ENCODE measurements at regions not wholly inside any gene's neighbourhood (a gene's known extent, or its start where the extent isn't known, plus 50 kb on each side); places are given as distances from the start of the nearest gene placed in this dataset.

DNA sequence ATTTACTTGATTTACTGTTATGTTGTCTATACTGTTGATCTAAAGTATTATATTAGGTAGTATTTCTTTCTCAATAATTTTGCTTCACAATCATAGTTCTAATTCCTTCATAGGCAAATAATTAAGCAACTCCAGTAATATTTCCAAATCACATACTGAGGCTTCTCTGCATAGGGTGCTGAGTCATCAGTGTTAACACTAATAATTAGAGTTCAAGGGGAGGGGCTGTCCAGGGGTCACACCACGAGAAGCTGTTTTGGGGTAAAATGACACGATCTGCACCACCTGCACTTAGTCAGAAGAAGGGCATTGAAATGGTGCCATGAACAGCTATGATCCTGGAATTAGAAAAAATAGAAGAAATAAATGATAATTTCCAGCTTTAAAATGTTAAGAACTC, 1230.9 kb upstream of the SLC10A2 start:
- no peak overlapping the region for H2AFZ ChIP-seq (replicated peaks; ENCODE audit: low read length, poor library complexity)
- H3K79me1 ChIP-seq (ENCODE audit: low read depth in 1 of 2, low read length in 2 of 2): no peaks in the 10 kb centered on the region
- no peak overlapping the region for H3K27ac ChIP-seq (ENCODE audit: insufficient read depth, low read length)
- no peak overlapping the region for H3K4me3 ChIP-seq (ENCODE audit: insufficient read depth, low read depth, low read length)
- ATAC-seq (ENCODE audit: low read depth): peak; percentile 57
- intact Hi-C loops (cut with micrococcal nuclease): loop anchor here (5.0 kb wide), 1 partner anchor 415 kb away; no protein-coding TSS in a partner anchor
- no peak overlapping the region for H2BK20ac ChIP-seq (ENCODE audit: low read depth, low read length)
- no peak for DNase-seq
- peaks cover 2% of the 10 kb centered on the region; the same call in 1 of the 2 replicates for H3K4me1 ChIP-seq (ENCODE audit: control insufficient read depth, insufficient read depth, low read length)
- H3K36me3 ChIP-seq (ENCODE audit: control insufficient read depth, insufficient read depth, low read length): no peaks in the 10 kb centered on the region
- no peak overlapping the region for H3K9ac ChIP-seq (ENCODE audit: low read depth, low read length)
- no peak overlapping the region for H2BK15ac ChIP-seq (ENCODE audit: low read depth, low read length)
- H2AK5ac ChIP-seq (ENCODE audit: low read depth, low read length): no peak overlapping the region
- no peak overlapping the region for H4K8ac ChIP-seq (ENCODE audit: low read depth in 2 of 2, low read length in 2 of 2)
- no peaks in the 10 kb centered on the region for H4K20me1 ChIP-seq (ENCODE audit: insufficient read depth, low read length)
- no peaks in the 10 kb centered on the region for H3K27me3 ChIP-seq (ENCODE audit: control insufficient read depth, insufficient read depth, low read length)
- ChIA-PET POLR2A (ENCODE audit: unreplicated experiment) (no interaction called here), CTCF (no interaction called here)
- no peak overlapping the region for H3K14ac ChIP-seq (replicated peaks; ENCODE audit: low read depth, low read length)
- no peak overlapping the region for H3K4ac ChIP-seq (ENCODE audit: low read depth, low read length)
- WGBS, 2 experiments (ENCODE audit: extremely low coverage in 2 of 2, insufficient read length in 1 of 2): 79% methylated on average over 2 of the region's 2 CpGs; no CpG with 5 or more reads in 1 of the 2 experiments
- dilution Hi-C loops (cut with HindIII; ENCODE audit: low sequenced_read_pairs, unreplicated experiment): no loop called here
- no peaks in the 10 kb centered on the region for H3K9me1 ChIP-seq (ENCODE audit: insufficient read depth, low read length)
- H2AK9ac ChIP-seq (replicated peaks; ENCODE audit: low read depth, low read length, poor library complexity): no peak overlapping the region
- no peak overlapping the region for H3K56ac ChIP-seq (ENCODE audit: extremely low read depth, insufficient read depth, low read length)
- H4K91ac ChIP-seq (ENCODE audit: insufficient read depth, low read depth, low read length): no peak overlapping the region
- TF ChIP-seq MAFK (IDR thresholded peaks at IDR 0.05; ENCODE audit: low read depth, low read length): peak; percentile 67
- TF ChIP-seq MXI1 (IDR thresholded peaks at IDR 0.05; ENCODE audit: borderline replicate concordance, low read depth, low read length): no peak
- TF ChIP-seq NFE2L2 (IDR thresholded peaks at IDR 0.05; ENCODE audit: low read depth, low read length): no peak
- TF ChIP-seq USF2 (IDR thresholded peaks at IDR 0.05; ENCODE audit: low read depth, low read length): no peak
- no peak for TF ChIP-seq POLR2A (IDR thresholded peaks at IDR 0.05; ENCODE audit: low read depth, low read length)
- TF ChIP-seq FOS (IDR thresholded peaks at IDR 0.05; ENCODE audit: low read depth, low read length): no peak
- TF ChIP-seq SMC3 (IDR thresholded peaks at IDR 0.05; ENCODE audit: low read depth, low read length): no peak
- no peak overlapping the region for H2BK5ac ChIP-seq (ENCODE audit: low read depth, low read length, poor library complexity, severe bottlenecking)
- no peak overlapping the region for H3K4me2 ChIP-seq (ENCODE audit: low read depth, low read length)
- H3K18ac ChIP-seq (ENCODE audit: low read depth, low read length): no peak overlapping the region
- no peak overlapping the region for H3K23ac ChIP-seq (ENCODE audit: low read depth, low read length)
- in situ Hi-C loops (cut with MboI; ENCODE audit: low sequenced_read_pairs): no loop called here
- no peak overlapping the region for H4K5ac ChIP-seq (ENCODE audit: low read depth, low read length)
- H2BK120ac ChIP-seq (ENCODE audit: low read depth, low read length): no peak overlapping the region
- BruUV-seq (replicated peaks): no TSS peak
- H3K9me3 ChIP-seq (ENCODE audit: control insufficient read depth, insufficient read depth, low read length): no peaks in the 10 kb centered on the region

Measured in IMR-90 (cell line).